K562 (cell line): ENCODE measurements at regions not wholly inside any gene's neighbourhood (a gene's known extent, or its start where the extent isn't known, plus 50 kb on each side); places are given as distances from the start of the nearest gene placed in this dataset.
A peak's percentile ranks its signal among the peaks of the same experiment; 100 is the strongest.

Source experiments
- ATAC-seq: fragments of 200-7000 bp; cut with Tn5 transposase; 3 replicates; pipeline ENCODE4 v1.9.1; 2020; ENCODE audit warnings: moderate library complexity
- BruUV-seq: library from RNA; stranded (reverse); fragments of 400-500 nt; replicated peaks from 2 replicates; lab custom pipeline; 2021; lab: Mats Ljungman, UMichigan
- CTCF ChIA-PET: fragments of 300-600 bp; formaldehyde crosslinking; extraction: SDS; loops from one replicate; lab custom pipeline; 2021; ENCODE audit warnings: low intra/inter-chr PET ratio; lab: Yijun Ruan, JAX
- POLR2A ChIA-PET: fragments of 300-600, 350-650 bp; sonication (Branson Sonifier 250); formaldehyde crosslinking; extraction: SDS; loops from one replicate; lab custom pipeline; 2021; ENCODE audit warnings: antibody characterized with exemption, inconsistent platforms; lab: Yijun Ruan, JAX
- DNase-seq, 4 experiments: peaks; one replicate each; pipeline versions ENCODE4 v3.0.0 to v3.0.0-alpha.2; 2011 to 2018; ENCODE audit warnings: low spot score in 3 of 4, mixed read lengths in 3 of 4; ENCODE audit errors: extremely low read depth in 1 of 4
- FAIRE-seq: peaks from 2 replicates; lab custom pipeline; 2011; peaks lifted over from hg19 to GRCh38; lab: Jason Lieb, UNC
- H2AFZ ChIP-seq: 2 replicates; pipeline ENCODE4 v1.6.0; 2011; ENCODE audit warnings: low read depth, low read length, control low read depth, inconsistent platforms
- H3K27ac ChIP-seq: fragments of 200-600 bp; 3 replicates; pipeline ENCODE4 v1.8.0; 2011; ENCODE audit warnings: low read depth, mild to moderate bottlenecking, control low read depth, inconsistent platforms, low read length, moderate library complexity, mixed read lengths; ENCODE audit errors: extremely low read depth
- H3K27me3 ChIP-seq, 2 experiments: fragments of 300-600 bp in 1 of 2; 2 replicates in 1 of 2; 3 replicates in 1 of 2; pipeline versions ENCODE4 v1.6.0 to v1.8.0; 2011; ENCODE audit warnings: inconsistent platforms in 2 of 2, low read length in 2 of 2, mild to moderate bottlenecking in 1 of 2, mixed read lengths in 1 of 2, moderate library complexity in 1 of 2; ENCODE audit not compliant: control insufficient read depth in 2 of 2, insufficient read depth in 2 of 2
- H3K36me3 ChIP-seq: fragments of 300-600 bp; 3 replicates; pipeline ENCODE4 v1.8.0; 2011; ENCODE audit warnings: mild to moderate bottlenecking, low read length, inconsistent platforms; ENCODE audit not compliant: control insufficient read depth, insufficient read depth
- H3K4me1 ChIP-seq, 2 experiments: fragments of 200-600 bp in 1 of 2; replicated peaks in 1 of 2; 2 replicates in 1 of 2; 3 replicates in 1 of 2; pipeline versions ENCODE4 v1.5.1 to v1.8.0; 2011; ENCODE audit warnings: inconsistent platforms in 2 of 2, low read length in 2 of 2, mild to moderate bottlenecking in 1 of 2, mixed read lengths in 1 of 2, moderate library complexity in 1 of 2; ENCODE audit not compliant: control insufficient read depth in 2 of 2, insufficient read depth in 2 of 2
- H3K4me2 ChIP-seq: 2 replicates; pipeline ENCODE4 v1.6.1; 2011; ENCODE audit warnings: low read length, control low read depth, inconsistent platforms, mixed read lengths; ENCODE audit not compliant: insufficient read depth
- H3K4me3 ChIP-seq: fragments of 200-600 bp; sonication (generic), shearing (Covaris generic); 2 replicates; pipeline ENCODE4 v1.5.1; 2016; ENCODE audit warnings: control low read depth, inconsistent platforms
- H3K79me2 ChIP-seq: fragments of 200-600 bp; 3 replicates; pipeline ENCODE4 v1.8.0; 2011; ENCODE audit warnings: low read length, inconsistent platforms; ENCODE audit not compliant: control insufficient read depth, insufficient read depth
- H3K9ac ChIP-seq, 2 experiments: 2 replicates each; pipeline versions ENCODE4 v1.6.0 to v1.6.1; 2011; ENCODE audit warnings: low read depth in 2 of 2, low read length in 2 of 2, control low read depth in 1 of 2, inconsistent platforms in 1 of 2, mild to moderate bottlenecking in 1 of 2, mixed read lengths in 1 of 2; ENCODE audit not compliant: insufficient read depth in 1 of 2
- H3K9me1 ChIP-seq: one replicate; pipeline ENCODE4 v1.6.0; 2011; ENCODE audit warnings: inconsistent platforms, mild to moderate bottlenecking, low read length, moderate library complexity; ENCODE audit not compliant: control insufficient read depth, insufficient read depth
- H3K9me3 ChIP-seq: replicated peaks from 2 replicates; pipeline ENCODE4 v1.5.1; 2011; ENCODE audit warnings: low read depth, low read length, inconsistent platforms; ENCODE audit not compliant: control insufficient read depth, insufficient read depth
- H4K20me1 ChIP-seq: replicated peaks from 2 replicates; pipeline ENCODE4 v1.6.1; 2011; ENCODE audit warnings: low read length, inconsistent platforms, mixed read lengths; ENCODE audit not compliant: control insufficient read depth, insufficient read depth
- ADNP ChIP-seq: fragments of 200-800 bp; sonication (Bioruptor generic); IDR thresholded peaks from 2 replicates; pipeline ENCODE4 v1.6.1; 2016; ENCODE audit warnings: missing genetic modification characterization, missing compliant biosample characterization
- ARID2 ChIP-seq: fragments of 450-650 bp; IDR thresholded peaks from 2 replicates; pipeline ENCODE4 v1.6.1; 2017; ENCODE audit warnings: antibody characterized with exemption, mild to moderate bottlenecking
- BRD9 ChIP-seq: fragments of 450-650 bp; IDR thresholded peaks from 2 replicates; pipeline ENCODE4 v1.6.1; 2018; ENCODE audit warnings: low read depth; ENCODE audit not compliant: partially characterized antibody
- CC2D1A ChIP-seq: fragments of 450-650 bp; IDR thresholded peaks from 2 replicates; pipeline ENCODE4 v1.6.1; 2017; ENCODE audit warnings: mild to moderate bottlenecking
- CEBPB ChIP-seq: fragments of 450-650 bp; IDR thresholded peaks from 2 replicates; pipeline ENCODE4 v1.6.1; 2016; ENCODE audit warnings: missing genetic modification characterization, missing compliant biosample characterization
- CTCF ChIP-seq, 3 experiments: IDR thresholded peaks in 2 of 3; conservative IDR thresholded peaks in 1 of 3; 2 replicates each; pipeline ENCODE4 v1.5.1; 2011 to 2012; ENCODE audit warnings: low read length in 3 of 3, mild to moderate bottlenecking in 3 of 3, control low read depth in 2 of 3, improper control_type of control experiment in 1 of 3, inconsistent platforms in 1 of 3, low read depth in 1 of 3, mixed read lengths in 1 of 3, moderate library complexity in 1 of 3; ENCODE audit not compliant: insufficient read depth in 2 of 3
- DEAF1 ChIP-seq: fragments of 450-650 bp; formaldehyde crosslinking; IDR thresholded peaks from 2 replicates; pipeline ENCODE4 v1.4.0; 2020; ENCODE audit warnings: mild to moderate bottlenecking, moderate library complexity
- E2F3 ChIP-seq: fragments of 250-450 bp; sonication (Bioruptor Pico); IDR thresholded peaks from 2 replicates; pipeline ENCODE4 v1.4.0; 2020; ENCODE audit warnings: mild to moderate bottlenecking
- FOXO4 ChIP-seq: fragments of 450-650 bp; formaldehyde crosslinking; IDR thresholded peaks from 2 replicates; pipeline ENCODE4 v1.4.0; 2020; ENCODE audit warnings: mild to moderate bottlenecking, moderate library complexity
- GATA2 ChIP-seq: sonication (generic); formaldehyde crosslinking; IDR thresholded peaks from 2 replicates; pipeline ENCODE4 v1.4.0; 2020; ENCODE audit warnings: mild to moderate bottlenecking, missing genetic modification reagents
- PHTF2 ChIP-seq: fragments of 250-450 bp; sonication (Bioruptor Pico); IDR thresholded peaks from 2 replicates; pipeline ENCODE4 v1.5.0; 2021; ENCODE audit warnings: mild to moderate bottlenecking
- RAD21 ChIP-seq, 2 experiments: fragments of 250-450 bp in 1 of 2; fragments of 450-650 bp in 1 of 2; sonication (Bioruptor Pico) in 1 of 2; formaldehyde crosslinking in 1 of 2; IDR thresholded peaks in 1 of 2; conservative IDR thresholded peaks in 1 of 2; 2 replicates each; pipeline versions ENCODE4 v1.4.0 to v1.8.0; 2020 to 2022; ENCODE audit warnings: mild to moderate bottlenecking in 2 of 2, moderate library complexity in 1 of 2
- SIX5 ChIP-seq, 2 experiments: IDR thresholded peaks; 2 replicates each; pipeline ENCODE4 v1.6.1; 2011; ENCODE audit warnings: low read length in 2 of 2, borderline replicate concordance in 1 of 2, low read depth in 1 of 2, mild to moderate bottlenecking in 1 of 2, moderate library complexity in 1 of 2; ENCODE audit not compliant: insufficient read depth in 1 of 2
- SOX6 ChIP-seq: fragments of 450-650 bp; IDR thresholded peaks from 2 replicates; pipeline ENCODE4 v1.6.1; 2014; ENCODE audit warnings: mild to moderate bottlenecking
- SRF ChIP-seq, 2 experiments: fragments of 250-450, 450-650 bp in 1 of 2; sonication (Bioruptor Pico) in 1 of 2; sonication (generic) in 1 of 2; formaldehyde crosslinking; IDR thresholded peaks; 2 replicates each; pipeline versions ENCODE4 v1.5.0 to v1.5.1; 2020 to 2022; ENCODE audit warnings: mild to moderate bottlenecking in 1 of 2, missing genetic modification reagents in 1 of 2
- ZNF384 ChIP-seq: IDR thresholded peaks from 2 replicates; pipeline ENCODE4 v1.6.1; 2012; ENCODE audit warnings: low read depth, low read length, improper control_type of control experiment
- ZNF717 ChIP-seq: fragments of 250-450 bp; sonication (Bioruptor Pico); IDR thresholded peaks from 2 replicates; pipeline ENCODE4 v1.5.0; 2021
- WGBS: fragments of 100-300 bp; shearing (Covaris generic); methylation state at CpG from one replicate; pipeline ENCODE4 v1.1.6; 2016; ENCODE audit warnings: low coverage, mixed read lengths; ENCODE audit not compliant: insufficient coverage; ENCODE audit errors: missing lambda C conversion rate; 5-methylcytosine and 5-hydroxymethylcytosine counted together
- in situ Hi-C: fragments of 300-500 bp; cut with MboI; formaldehyde crosslinking; loops from 4 replicates; pipeline ENCODE4 v1.15.0; 2018; ENCODE audit warnings: inconsistent platforms, mixed read lengths
- intact Hi-C: fragments of 100-400 bp; cut with micrococcal nuclease; formaldehyde crosslinking; loops from 2 replicates; pipeline ENCODE4 v1.14.2; 2022

- POLR2A ChIA-PET, result no interaction called here
- intact Hi-C loops, result loop anchor here (1.0 to 10.0 kb wide), 3 partner anchors 139 to 451 kb away; no protein-coding TSS in a partner anchor
- FAIRE-seq (peak; percentile 89), DNase-seq (peak in 2 of 4 experiments; percentile 52 to 58), ATAC-seq (peak; percentile 86)
- Histone ChIP-seq H3K9me1 (no peaks in the 10 kb centered on the region), H3K27me3 (no peaks in the 10 kb centered on the region), H4K20me1 (no peaks in the 10 kb centered on the region), H3K9me3 (no peaks in the 10 kb centered on the region), H3K4me2 (peak overlapping the region; percentile 45), H3K79me2 (no peaks in the 10 kb centered on the region), H3K27ac (peak overlapping the region; percentile 55), H3K4me3 (no peak overlapping the region), H3K4me1 (peaks cover 0 to 10% of the 10 kb centered on the region in 2 experiments; a peak in 2 of 5 replicates), H2AFZ (peak overlapping the region; percentile 90), H3K9ac (peak overlapping the region in 1 of 2 experiments; percentile 39; a peak in 2 of 4 replicates), H3K36me3 (no peaks in the 10 kb centered on the region)
- CTCF ChIA-PET, result interaction anchor here (0.5 to 3.4 kb wide), 7 partner anchors 15 to 1134 kb away, joined by 3 to 36 read pairs (median 3); no protein-coding TSS in a partner anchor
- in situ Hi-C loops, result loop anchor here (5.0 kb wide), 1 partner anchor 183 kb away; no protein-coding TSS in a partner anchor
- 5% methylated on average over 6 of the region's 6 CpGs for WGBS
- BruUV-seq, result no TSS peak
- TF ChIP-seq BRD9 (peak; percentile 61), SRF (CRISPR knock-in tag; IDR thresholded peaks at IDR 0.05) (peak in 1 of 2 experiments; percentile 77; a peak in 1 of 4 replicates), ADNP (tag) (no peak), FOXO4 (no peak), DEAF1 (CRISPR knock-in tag) (peak; percentile 88), ZNF384 (0 out of 2 replicates have a peak, but pooled peaks have one; percentile 23), ZNF717 (CRISPR knock-in tag) (no peak), SOX6 (no peak), ARID2 (peak; percentile 88), GATA2 (no peak), CEBPB (tag) (peak; percentile 25; the same call in 1 of the 2 replicates), RAD21 (CRISPR knock-in tag; conservative IDR thresholded peaks at IDR 0.05 in 1 of 2, IDR thresholded peaks at IDR 0.05 in 1 of 2) (peak; percentile 94 to 97), SIX5 (IDR thresholded peaks at IDR 0.05; ENCODE audit: borderline replicate concordance in 1 of 2, insufficient read depth in 1 of 2, low read depth in 1 of 2, low read length in 2 of 2) (no peak), CTCF (IDR thresholded peaks at IDR 0.05 in 2 of 3, conservative IDR thresholded peaks at IDR 0.05 in 1 of 3; ENCODE audit: insufficient read depth in 2 of 3, low read depth in 1 of 3, low read length in 3 of 3) (peak; percentile 50 to 81 (median 54); a peak in 4 of 6 replicates), PHTF2 (no peak), E2F3 (CRISPR knock-in tag) (no peak), CC2D1A (peak; percentile 64; the same call in 1 of the 2 replicates)
These were observed 69.0 kb upstream of the GRAMD2B start for GRCh38 chr5:126354012-126354857.
